GM04503 (cell line): ENCODE measurements at regions not wholly inside any gene's neighbourhood (a gene's known extent, or its start where the extent isn't known, plus 50 kb on each side); places are given as distances from the start of the nearest gene placed in this dataset.
"Not testable (repeated sequence)": the region's sequence is repeated elsewhere in the genome, so short reads cannot be mapped to it uniquely, and the experiment has no call there.

Experiments used
- DNase-seq: peaks from one replicate; pipeline ENCODE4 v3.0.0-alpha.2; 2012; ENCODE audit warnings: low read depth

DNA sequence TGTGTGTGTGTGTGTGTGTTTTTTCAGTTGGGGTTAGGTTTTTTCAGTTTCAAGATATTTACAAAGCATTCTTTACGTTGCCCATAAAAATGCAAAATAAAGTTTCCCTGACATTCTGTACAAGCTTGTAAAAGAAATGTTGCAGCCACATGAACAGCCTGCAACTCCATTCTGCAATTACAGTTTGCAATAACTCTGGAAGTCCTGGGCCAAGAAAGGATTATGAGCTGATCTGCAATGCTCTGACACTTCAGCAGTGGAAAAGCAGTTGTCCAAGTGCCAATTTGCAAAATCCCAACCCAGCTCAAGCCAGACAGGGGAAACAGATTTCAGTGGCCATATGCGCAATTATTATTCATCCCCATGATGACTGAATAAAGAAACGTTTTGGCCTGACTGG, 322.1 kb downstream of the MEX3B start:
- DNase-seq = no peak

DNA sequence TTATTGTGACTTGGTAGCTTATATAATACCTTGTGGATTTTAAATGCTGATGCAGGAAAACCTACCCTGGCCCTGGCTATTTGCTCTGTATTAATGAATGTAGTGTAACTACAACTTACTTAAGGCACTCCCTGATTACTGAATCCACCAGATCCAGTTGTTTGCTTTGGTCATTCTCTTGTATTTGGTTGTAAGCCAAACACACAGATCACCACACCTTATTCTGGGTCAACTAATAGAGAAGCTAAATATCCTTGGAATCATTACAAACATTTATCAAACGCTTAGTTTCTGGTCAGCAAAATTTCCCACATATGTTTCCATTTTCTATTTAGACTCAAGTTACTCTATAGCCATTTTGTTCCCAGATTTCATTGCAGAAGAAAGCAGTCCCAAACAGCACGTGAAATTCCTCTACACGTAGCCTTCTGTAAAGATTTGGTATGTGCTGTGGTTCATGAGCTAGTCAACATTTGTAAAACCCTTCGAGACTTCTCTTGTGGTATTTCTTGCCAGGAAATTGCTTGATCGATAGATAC, 322.6 kb downstream of the MEX3B start:
- no peak for DNase-seq

DNA sequence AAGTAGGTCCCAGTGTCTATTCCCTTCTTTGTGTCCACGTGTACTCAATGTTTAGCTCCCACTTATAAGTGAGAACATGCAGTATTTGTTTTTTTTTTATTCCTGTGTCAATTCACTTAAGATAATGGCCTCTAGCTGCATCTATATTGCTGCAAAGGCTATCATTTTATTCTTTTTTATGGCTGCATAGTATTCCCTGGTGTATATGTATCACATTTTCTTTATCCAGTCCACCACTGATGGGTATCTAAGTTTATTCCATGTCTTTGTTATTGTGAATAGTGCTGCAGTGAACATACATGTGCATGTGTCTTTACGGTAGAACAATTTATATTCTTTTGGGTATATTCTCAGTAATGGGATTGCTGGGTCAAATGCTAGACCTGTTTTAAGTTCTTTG, 329.4 kb downstream of the MEX3B start:
- not testable (repeated sequence) for DNase-seq

DNA sequence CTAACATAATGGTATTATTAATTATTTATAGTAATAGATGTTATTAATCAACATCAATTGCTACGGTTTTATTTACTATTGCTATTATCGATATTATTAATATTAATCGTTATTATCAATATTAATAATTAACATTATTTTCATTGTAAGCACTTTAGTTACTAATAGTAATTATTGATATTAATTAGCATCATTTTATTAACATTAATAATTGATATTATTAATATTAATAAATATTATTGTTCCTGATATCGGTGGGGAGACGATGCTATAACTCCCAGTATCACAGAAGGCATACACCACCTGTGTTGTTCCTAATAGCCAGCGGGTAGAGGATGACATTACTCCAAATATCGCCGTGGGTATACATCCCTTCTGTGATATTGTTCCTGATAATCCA, 335.5 kb downstream of the MEX3B start:
- no peak for DNase-seq

DNA sequence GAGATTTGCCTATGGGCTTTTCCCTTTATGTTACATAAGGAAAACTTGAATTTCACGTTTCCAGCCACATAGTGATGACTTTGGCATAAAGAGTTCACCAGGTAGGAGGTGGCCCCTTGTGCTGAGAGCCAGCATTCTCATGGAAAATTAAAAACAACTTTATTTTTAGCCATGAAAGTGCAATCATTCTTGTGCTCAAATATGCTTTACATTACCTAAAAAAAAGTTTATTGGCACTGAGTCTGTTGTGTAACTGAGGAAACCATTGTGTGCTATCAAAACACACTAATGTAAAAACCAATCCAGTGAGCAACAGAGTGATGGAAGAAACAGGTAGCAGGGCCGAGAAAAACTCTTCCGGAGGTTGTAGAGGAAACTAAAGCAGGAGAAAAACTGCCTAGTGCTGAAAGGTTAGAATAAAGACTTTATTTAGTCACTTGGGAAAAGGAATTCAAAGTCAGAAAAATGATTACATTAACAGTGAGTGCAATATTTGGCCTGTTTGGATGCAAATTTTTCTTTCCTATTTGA, 332.9 kb upstream of the TMC3 start:
- not testable (repeated sequence) for DNase-seq

DNA sequence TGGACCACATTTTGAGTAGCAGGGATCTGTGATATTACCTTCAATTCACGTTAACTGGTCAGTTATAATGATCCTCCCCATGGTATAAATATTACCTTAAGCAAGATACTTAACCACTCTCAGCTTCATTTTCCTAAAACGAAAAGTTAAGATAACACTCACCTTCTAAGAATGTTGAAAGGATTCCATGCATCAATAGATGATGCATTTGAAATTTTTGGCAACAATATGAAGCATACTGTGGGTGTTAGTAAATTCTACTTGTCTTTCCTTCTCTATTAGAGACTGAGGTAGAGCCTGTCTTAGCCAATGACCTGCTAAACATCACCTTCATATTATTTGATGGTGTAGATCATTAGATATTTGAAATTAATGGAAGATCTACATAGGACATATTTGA, 331.7 kb upstream of the TMC3 start:
- DNase-seq = not testable (repeated sequence)

DNA sequence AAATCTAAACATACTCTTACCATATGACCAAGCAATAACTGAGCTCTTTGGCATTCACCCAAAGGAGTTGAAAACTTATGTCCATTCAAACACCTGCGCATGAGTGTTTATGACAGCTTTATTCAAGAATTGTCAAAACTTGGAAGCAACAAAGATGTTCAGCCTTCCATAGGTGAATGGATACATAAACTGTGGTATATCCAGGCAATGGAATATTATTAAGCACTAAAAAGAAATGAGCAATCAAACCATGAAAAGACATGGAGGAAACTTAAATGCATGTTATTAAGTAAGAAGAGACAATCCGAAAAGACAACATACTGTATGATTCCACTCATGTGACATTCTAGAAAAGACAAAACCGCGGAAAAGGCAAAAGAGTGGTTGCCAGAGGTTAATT, 312.0 kb upstream of the TMC3 start:
- no peak for DNase-seq

DNA sequence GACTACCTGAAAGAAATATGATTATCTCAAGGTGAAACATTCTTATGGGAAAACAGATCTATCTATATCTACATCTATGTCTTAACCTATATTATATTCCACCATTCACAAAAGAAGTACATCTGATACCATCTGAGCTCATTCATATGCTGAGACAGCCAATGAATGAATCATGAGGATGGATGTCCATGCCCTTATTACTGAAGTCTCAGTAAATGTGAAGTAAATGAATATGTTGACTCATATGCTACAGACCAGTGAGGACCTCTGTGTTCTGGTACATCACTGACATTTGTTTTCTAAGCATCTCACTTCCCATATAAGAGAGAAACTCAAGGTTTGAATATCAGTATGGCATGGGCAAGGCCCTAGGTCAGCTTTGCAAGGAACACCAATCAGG, 311.2 kb upstream of the TMC3 start:
- no peak for DNase-seq

DNA sequence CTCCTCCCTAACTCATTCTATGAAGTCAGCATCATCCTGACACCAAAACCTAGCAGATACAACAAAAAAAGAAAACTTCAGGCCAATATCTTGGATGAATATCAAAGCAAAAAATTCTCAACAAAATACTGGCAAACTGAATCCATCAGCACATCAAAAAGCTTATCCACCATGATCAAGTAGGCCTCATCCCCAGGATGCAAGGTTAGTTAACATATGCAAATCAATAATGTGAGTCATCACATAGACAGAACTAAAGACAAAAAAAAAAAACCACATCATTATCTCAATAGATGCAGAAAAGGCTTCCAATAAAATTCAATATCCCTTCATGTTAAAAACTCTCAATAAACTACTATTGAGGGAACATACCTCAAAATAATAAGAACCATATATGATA, 306.8 kb upstream of the TMC3 start:
- no peak for DNase-seq

DNA sequence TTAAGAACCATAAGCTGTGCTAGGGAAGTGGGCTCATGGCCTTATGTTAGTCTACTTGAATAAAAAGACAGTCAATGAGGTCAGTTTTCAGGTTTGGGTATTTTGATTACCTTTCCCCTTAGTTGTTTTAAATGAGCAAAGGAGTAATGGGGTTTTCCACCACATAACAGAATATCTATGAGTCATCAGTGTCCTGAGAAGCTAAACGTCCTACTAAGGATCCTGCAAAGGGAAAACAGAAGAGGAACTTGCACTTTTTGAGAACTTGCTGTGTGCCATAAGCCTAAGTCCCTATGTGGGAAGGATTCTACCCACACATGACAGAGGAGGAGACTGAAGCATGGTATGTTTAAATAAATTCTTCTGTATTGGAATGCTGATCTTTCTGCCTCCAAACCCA, 292.8 kb upstream of the TMC3 start:
- DNase-seq = no peak

DNA sequence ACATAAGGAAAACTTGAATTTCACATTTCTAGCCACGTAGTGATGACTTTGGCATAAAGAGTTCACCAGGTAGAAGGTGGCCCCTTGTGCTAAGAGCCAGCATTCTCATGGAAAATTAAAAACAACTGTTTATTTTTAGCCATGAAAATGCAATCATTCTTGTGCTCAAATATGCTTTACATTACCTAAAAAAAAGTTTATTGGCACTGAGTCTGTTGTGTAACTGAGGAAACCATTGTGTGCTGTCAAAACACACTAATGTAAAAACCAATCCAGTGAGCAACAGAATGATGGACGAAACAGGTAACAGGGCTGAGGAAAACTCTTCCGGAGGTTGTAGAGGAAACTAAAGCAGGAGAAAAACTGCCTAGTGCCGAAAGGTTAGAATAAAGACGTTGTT, 287.0 kb upstream of the TMC3 start:
- DNase-seq = no peak

DNA sequence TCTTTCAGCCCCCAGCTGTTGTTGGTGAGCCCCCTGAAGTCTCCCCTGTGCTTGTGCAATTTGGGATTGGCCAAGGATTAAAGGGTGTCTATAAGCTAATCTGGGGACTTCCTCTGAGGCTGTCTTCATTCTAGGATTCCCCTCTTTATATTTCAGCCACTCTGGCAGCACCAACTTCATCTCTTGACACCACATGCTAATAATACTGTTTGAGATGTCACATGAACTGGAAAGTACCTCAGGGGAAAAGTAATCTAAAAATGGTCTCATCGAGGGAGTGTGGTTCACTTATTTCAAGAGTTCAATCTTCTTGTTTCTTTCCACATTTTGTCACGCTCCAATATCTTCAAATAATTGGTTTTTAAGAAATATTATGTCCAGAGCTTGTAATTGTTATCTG, 279.2 kb upstream of the TMC3 start:
- no peak for DNase-seq

DNA sequence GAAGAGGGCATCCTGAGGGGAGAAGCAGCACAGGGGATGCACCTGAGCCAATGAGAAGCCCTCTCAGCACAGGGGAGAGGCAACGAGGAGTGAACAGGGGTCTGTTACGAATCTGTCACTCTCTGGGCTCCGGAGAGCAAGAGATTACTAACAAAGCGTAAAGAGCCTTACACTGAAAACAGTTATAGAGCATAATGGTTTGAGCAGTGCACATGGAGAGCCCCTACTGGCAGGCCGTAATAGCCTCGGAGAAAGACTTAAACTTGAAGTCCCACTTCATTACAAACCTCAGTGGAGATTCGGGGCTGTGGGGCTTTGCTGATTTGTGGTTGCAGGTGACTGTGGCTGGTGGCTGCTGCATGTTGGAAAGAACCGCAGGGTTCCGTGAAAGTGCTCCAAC, 271.5 kb upstream of the TMC3 start:
- DNase-seq = no peak

DNA sequence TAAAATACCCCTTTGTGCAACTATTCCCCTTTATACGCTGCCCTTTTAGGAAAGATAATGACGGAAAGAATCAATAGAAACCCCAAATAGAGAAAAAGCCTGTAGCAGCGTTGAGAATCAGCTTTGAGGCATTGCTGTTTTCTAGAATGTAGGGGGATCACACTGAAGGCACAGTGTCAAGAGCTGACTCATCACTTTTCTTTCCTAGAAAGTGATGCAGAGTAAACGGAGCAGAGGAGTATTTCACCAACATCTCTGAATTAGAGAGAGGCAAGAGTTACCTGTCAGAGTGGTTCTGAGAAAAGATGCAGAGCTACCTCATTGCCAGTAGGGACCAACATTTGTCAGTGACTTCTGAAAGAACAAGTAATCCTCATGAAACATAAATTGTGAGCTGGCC, 269.8 kb upstream of the TMC3 start:
- no peak for DNase-seq

DNA sequence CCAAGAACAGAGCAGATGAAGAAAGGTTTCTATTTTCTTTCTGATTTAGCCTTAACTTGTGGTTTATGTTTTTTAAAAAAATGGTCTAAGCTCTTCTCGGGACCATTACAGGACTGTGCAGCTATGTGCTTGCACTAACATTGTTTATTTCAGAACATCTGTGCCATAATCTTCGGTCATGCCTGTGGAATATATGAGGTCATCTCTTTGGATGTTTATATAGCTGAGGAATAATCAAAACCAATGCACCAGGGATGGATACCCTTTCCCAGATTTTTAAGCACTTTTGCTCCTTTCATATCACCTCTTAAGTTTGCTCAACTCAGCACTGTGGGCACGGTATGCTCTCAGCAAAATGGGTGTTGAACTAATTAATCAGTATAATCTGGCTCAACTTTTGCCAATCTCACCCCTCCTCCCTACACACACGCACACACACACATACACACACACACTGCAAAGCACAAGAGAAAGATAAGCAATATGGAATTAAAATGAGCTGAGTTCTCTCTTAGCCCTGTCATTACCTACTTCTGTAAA, 268.5 kb upstream of the TMC3 start:
- no peak for DNase-seq

DNA sequence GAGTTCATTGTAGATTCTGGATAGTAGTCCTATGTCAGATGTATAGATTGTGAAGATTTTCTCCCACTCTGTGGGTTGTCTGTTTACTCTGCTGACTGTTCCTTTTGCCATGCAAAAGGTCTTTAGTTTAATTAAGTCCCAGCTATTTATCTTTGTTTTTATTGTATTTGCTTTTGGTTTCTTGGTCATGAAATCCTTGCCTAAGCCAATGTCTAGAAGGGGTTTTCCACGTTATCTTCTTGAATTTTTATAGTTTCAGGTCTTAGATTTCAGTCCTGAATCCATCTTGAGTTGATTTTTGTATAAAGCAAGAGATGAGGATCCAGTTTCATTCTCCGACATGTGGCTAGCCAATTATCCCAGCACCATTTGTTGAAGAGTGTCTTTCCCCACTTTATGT, 262.1 kb upstream of the TMC3 start:
- DNase-seq = not testable (repeated sequence)

DNA sequence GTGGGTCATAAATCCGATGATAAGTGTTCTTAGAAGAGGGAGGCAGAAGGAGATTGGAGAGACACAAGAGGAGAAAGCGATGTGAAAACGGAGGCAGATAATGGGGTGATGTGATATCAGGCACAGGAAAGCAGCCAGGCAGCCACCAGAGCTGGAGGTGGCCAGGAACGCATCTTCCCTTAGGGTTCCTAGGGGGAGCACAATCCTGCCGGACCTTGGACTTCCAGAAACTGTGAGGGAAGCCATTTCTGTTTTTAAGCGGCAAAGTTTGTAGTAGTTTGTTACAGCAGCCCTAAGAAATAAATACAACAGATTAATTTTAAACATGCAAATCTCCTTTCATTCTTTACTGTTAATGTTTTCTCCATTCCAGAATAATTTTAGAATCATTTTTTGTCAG, 259.9 kb upstream of the TMC3 start:
- DNase-seq = no peak

DNA sequence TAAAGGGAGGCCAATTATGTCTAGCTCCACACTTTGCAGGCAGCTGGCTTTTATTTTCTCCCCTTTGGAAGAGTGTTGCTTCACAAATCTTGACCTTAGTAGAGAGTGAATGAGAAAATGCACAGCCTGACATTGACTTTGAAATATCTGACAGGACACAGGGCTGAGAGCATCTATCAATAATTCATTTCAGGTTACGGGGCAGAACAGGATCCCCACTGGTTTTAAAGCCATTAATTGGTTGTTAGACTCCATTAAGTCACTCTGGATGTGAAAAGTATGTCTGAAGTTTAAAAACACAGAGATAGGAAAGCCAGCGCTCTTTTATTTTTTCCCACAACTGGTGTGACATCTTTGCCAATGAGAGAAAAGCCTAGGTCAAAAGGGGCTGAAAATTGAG, 251.9 kb upstream of the TMC3 start:
- DNase-seq = no peak

DNA sequence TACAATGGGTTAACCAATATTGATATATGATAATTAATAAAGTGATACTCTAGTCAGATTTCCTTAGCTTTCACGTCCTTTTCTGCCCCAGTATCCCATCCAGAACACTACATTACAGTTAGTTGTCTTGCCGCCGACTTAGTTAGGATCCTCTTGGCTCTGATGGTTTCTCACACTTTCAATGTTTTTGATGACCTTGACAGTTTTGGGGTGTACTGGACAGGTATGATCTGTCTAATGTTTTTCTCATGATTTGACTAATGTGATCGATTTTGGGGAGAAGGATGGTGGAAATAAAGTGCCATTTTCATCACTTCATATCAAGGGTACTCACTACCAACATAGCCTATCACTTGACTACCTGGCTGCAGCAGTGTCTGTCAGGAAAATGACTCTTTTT, 245.0 kb upstream of the TMC3 start:
- DNase-seq = no peak

DNA sequence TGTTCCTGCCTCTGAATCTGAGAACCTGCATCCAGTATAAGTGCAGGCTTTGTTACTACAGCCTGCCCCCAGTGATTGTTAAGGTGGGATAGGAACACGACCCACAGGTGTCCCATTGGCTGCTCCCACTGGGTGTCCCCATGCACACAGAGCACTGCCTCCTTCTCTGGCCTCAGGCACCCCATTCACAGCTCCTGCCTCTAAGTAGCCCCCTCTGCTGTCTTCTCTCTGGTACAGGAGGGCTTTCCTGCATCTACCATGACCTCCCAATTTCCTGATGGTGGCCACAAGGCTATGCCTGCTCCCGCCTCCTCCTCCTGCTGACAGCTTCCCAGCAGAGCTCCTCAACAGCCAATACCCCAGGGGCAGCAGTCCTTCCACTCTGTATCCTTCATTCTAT, 238.6 kb upstream of the TMC3 start:
- DNase-seq = no peak

DNA sequence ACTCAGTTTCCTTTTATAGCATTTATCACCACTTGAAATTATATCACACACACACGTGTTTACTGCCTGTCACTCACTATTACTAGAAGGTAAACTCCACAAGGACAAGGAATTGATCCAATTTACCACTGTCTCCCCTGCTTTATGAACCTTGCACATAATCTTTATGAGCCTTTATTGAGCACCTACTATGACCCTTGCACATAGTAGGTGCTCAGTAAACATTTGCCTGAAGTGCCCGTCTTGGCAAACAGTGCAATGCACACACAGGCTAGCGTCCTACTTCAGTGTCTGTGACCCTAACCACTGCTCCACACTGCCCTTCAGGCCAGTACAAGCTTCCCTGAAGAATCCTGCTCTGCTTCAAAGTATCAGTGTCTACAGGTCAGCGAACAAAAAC, 237.7 kb upstream of the TMC3 start:
- no peak for DNase-seq

DNA sequence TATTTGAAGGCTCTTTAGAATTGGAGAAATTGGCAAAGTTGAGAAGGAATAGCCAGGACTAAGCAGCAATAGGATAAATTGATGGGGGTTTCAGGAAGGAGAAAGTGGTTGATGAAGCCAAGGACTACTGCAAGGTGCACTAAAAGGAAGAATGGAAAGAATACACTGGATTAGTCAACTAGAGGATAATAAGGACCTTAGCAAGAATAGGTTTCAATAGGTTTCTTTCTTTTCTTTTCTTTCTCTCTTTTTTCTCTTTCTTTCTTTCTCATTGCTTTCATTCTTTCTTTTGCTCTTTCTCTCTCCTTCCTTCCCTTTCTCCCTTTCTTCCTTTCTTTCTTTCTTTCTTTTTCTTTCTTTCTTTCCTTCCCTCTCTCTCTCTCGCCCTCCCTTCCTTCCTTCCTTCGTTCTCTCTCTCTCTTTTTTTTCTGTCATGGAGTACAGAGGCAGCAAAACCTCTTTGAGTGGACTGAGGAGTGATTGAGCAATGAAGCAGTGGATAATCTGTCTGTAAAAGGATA, 234.4 kb upstream of the TMC3 start:
- DNase-seq = no peak

DNA sequence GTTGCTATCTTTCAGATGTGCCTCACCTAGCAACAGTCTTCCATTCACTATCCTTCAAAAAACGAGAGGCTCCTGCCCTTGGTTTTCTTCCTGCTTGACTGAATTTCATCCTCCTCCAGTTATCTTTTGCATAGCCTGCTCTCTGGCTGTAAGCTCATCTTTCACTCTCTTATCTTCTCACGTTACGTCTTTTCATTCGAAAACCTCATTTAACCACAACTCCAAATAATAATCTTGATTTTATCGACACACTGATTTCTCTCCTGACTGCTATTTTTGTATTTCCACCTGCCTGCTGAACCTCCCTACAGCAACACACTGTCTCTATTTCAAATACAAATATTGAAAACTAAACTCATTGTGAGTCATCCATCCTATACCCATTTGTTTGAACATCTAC, 230.7 kb upstream of the TMC3 start:
- DNase-seq = no peak

DNA sequence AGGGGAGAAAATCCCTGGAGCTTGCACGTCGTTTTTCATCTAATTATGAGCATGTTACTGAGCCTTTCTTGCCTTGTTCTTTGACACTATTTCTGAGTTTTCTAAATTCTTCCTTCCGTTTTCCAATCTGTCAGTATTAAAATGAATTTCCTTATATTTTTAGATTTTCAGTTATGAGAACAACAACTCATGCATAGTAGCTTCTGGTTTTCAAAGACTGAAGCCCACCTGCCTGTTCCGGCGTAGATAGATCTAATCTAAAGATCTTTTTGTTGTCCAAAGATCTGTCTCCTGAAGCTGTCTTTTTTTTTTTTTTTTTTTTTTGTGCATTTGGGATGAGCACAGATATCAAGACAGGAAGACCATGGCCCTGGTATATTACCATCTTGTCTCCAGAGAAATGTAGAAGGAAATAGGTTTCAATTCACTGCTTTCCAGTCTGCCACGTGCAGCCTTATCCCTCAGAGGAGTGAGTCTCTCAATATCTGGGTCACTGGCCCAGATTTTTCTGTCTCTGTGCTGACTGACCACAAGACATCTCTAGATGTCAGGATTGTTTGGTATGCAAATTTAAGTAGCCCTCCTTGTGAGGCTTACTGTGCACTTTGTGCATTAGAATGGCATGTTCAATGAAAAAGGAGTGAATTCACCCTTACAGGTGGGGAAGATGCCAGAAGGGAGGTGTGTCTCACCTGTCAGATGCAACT, 222.3 kb upstream of the TMC3 start:
- no peak for DNase-seq
